HEK293T (cell line): ENCODE measurements at regions not wholly inside any gene's neighbourhood (a gene's known extent, or its start where the extent isn't known, plus 50 kb on each side); places are given as distances from the start of the nearest gene placed in this dataset.

ENCODE experiments used
- CTCF ChIA-PET: fragments of 350-600 bp; formaldehyde crosslinking; extraction: SDS; loops from one replicate; lab custom pipeline; 2021; ENCODE audit warnings: antibody characterized with exemption, inconsistent platforms; lab: Yijun Ruan, JAX
- POLR2A ChIA-PET: fragments of 350-600 bp; formaldehyde crosslinking; extraction: SDS; loops from one replicate; lab custom pipeline; 2020; ENCODE audit warnings: antibody characterized with exemption, inconsistent platforms; lab: Yijun Ruan, JAX
- DNase-seq: peaks from one replicate; pipeline ENCODE4 v3.0.0; 2012; ENCODE audit warnings: mixed read lengths; ENCODE audit errors: extremely low spot score
- ARNT ChIP-seq: fragments of 450-650 bp; IDR thresholded peaks from 2 replicates; pipeline ENCODE4 v1.6.1; 2017; ENCODE audit warnings: mild to moderate bottlenecking
- BHLHE40 ChIP-seq: fragments of 450-650 bp; IDR thresholded peaks from 2 replicates; pipeline ENCODE4 v1.6.1; 2016; ENCODE audit warnings: mild to moderate bottlenecking, moderate library complexity, borderline replicate concordance
- CTBP1 ChIP-seq: fragments of 450-650 bp; IDR thresholded peaks from 2 replicates; pipeline ENCODE4 v1.6.1; 2016; ENCODE audit warnings: borderline replicate concordance
- ELF4 ChIP-seq: fragments of 450-650 bp; IDR thresholded peaks from 2 replicates; pipeline ENCODE4 v1.6.1; 2017; ENCODE audit warnings: antibody characterized with exemption
- FOXA1 ChIP-seq: fragments of 450-650 bp; IDR thresholded peaks from 2 replicates; pipeline ENCODE4 v1.6.1; 2016; ENCODE audit warnings: mild to moderate bottlenecking
- FOXK2 ChIP-seq: fragments of 450-650 bp; IDR thresholded peaks from 2 replicates; pipeline ENCODE4 v1.6.1; 2016; ENCODE audit warnings: mild to moderate bottlenecking
- FOXM1 ChIP-seq: fragments of 450-650 bp; IDR thresholded peaks from 2 replicates; pipeline ENCODE4 v1.6.1; 2017; ENCODE audit warnings: mild to moderate bottlenecking, borderline replicate concordance
- HDGF ChIP-seq: fragments of 450-650 bp; IDR thresholded peaks from 2 replicates; pipeline ENCODE4 v1.6.1; 2017; ENCODE audit warnings: antibody characterized with exemption, borderline replicate concordance
- L3MBTL2 ChIP-seq: fragments of 450-650 bp; conservative IDR thresholded peaks from 2 replicates; pipeline ENCODE4 v1.6.1; 2016; ENCODE audit warnings: mild to moderate bottlenecking
- LEF1 ChIP-seq: fragments of 450-650 bp; IDR thresholded peaks from 2 replicates; pipeline ENCODE4 v1.6.1; 2017; ENCODE audit warnings: mild to moderate bottlenecking, borderline replicate concordance
- NFRKB ChIP-seq: fragments of 450-650 bp; IDR thresholded peaks from 2 replicates; pipeline ENCODE4 v1.6.1; 2016; ENCODE audit warnings: mild to moderate bottlenecking, moderate library complexity
- SP1 ChIP-seq: fragments of 450-650 bp; IDR thresholded peaks from 2 replicates; pipeline ENCODE4 v1.6.1; 2017
- SUZ12 ChIP-seq: fragments of 450-650 bp; IDR thresholded peaks from 2 replicates; pipeline ENCODE4 v1.6.1; 2016; ENCODE audit warnings: mild to moderate bottlenecking
- TARDBP ChIP-seq: fragments of 450-650 bp; IDR thresholded peaks from 2 replicates; pipeline ENCODE4 v1.6.1; 2016
- ZNF384 ChIP-seq: fragments of 450-650 bp; IDR thresholded peaks from 2 replicates; pipeline ENCODE4 v1.6.1; 2016
- TF ChIP-seq, protein P1 (sequence below): fragments of 450-650 bp; IDR thresholded peaks from 2 replicates; pipeline ENCODE4 v1.6.1; 2016

DNA sequence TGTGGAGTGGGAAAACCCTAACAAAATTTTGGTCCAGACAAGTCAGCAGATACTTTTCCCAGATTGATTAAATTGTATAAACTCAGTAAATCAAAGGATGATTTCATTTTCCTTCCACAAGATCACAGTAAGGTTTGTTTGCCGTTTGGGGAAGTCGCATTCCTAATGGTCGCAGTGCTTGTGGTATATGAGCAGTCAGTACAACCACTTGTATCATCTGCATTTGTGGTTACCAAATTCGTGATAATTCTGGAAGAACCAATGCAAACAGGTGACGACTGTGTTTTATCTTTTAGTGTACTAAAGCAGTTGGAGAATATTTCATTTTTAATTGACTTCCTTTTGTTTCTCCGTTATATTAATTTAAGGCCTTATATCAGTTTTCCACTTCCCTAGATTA lies 100.0 kb upstream of the CNTN6 start:
- TF ChIP-seq LEF1: no peak
- no peak for TF ChIP-seq HDGF
- no peak for TF ChIP-seq SUZ12
- no peak for TF ChIP-seq BHLHE40
- no peak for TF ChIP-seq CTBP1
- no peak for TF ChIP-seq FOXK2
- TF ChIP-seq NFRKB: no peak
- no peak for TF ChIP-seq ZNF384
- no peak for TF ChIP-seq L3MBTL2
- TF ChIP-seq FOXA1: no peak
- POLR2A ChIA-PET: no interaction called here
- DNase-seq: no peak
- CTCF ChIA-PET: no interaction called here

DNA sequence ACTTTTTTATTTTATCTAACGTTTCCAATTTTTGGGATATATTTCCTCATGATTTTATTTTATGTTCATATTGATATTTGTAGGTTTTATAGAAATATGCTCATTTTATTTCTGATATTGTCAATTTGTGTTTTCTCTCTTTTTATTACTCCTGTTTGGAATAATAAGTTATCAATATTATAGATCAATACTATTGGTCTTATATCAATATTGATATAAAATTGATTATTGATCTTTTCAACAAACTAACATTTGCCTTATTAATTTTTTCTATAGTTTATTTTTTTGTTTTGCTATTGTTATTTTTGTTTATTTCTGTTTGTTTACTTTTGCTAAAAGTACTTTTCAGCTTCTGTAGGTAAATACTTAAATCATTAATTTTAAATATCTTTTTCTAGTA lies 90.8 kb upstream of the CNTN6 start:
- no peak for TF ChIP-seq ZNF384
- TF ChIP-seq, protein P1, sequence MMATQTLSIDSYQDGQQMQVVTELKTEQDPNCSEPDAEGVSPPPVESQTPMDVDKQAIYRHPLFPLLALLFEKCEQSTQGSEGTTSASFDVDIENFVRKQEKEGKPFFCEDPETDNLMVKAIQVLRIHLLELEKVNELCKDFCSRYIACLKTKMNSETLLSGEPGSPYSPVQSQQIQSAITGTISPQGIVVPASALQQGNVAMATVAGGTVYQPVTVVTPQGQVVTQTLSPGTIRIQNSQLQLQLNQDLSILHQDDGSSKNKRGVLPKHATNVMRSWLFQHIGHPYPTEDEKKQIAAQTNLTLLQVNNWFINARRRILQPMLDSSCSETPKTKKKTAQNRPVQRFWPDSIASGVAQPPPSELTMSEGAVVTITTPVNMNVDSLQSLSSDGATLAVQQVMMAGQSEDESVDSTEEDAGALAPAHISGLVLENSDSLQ: no peak
- TF ChIP-seq FOXK2: no peak
- TF ChIP-seq ARNT: no peak
- TF ChIP-seq CTBP1: no peak
- no peak for TF ChIP-seq FOXA1
- TF ChIP-seq HDGF: no peak
- TF ChIP-seq FOXM1: no peak
- TF ChIP-seq SP1: no peak
- TF ChIP-seq SUZ12: no peak
- TF ChIP-seq LEF1: no peak
- no peak for TF ChIP-seq NFRKB
- TF ChIP-seq BHLHE40: no peak
- TF ChIP-seq TARDBP: no peak
- no peak for TF ChIP-seq L3MBTL2
- no peak for TF ChIP-seq ELF4
- ChIA-PET CTCF (no interaction called here), POLR2A (no interaction called here)
- DNase-seq: no peak

DNA sequence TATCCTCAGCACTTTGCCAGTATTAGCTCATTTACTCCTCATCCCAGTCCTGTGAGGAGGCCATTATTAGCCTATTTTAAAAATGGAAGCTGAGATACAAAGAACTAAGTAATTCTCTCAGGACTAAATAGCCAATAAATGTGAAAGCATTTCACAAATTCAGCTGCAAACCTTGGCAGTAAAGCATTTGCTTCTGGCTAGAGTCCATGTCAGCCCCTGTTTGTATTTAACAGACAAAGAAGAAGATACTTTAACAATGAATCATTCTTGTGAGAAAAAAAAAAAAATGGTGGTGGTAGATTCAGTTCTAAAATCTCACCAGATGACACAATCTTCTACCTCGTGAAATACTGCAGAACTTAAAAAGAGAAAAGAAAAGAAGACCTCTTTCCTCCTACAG lies 85.0 kb upstream of the CNTN6 start:
- TF ChIP-seq ARNT: no peak
- no peak for TF ChIP-seq HDGF
- no peak for TF ChIP-seq TARDBP
- no peak for TF ChIP-seq LEF1
- no peak for TF ChIP-seq SUZ12
- no peak for TF ChIP-seq BHLHE40
- no peak for DNase-seq
- CTCF ChIA-PET: no interaction called here
- POLR2A ChIA-PET: no interaction called here

DNA sequence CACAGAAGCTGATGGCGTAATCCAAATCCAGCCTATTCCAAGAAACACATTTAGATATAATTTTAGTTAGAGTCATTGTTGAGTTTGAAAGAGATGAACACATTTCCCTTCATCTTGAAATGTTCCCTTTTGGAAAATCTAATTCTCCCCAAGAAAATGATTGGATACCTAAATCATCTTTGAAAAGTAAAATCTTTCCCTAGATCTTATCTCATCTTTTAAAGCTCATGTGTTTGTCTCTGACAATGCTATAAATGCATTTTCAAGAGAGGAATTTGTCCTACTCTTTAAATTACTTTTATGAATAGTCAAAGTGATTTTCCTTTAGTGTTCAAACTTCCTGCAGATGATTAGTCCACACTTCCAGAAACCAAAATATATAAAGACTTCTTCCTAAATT lies 82.6 kb upstream of the CNTN6 start:
- POLR2A ChIA-PET: no interaction called here
- DNase-seq: no peak
- CTCF ChIA-PET: no interaction called here
- no peak for TF ChIP-seq BHLHE40
- no peak for TF ChIP-seq TARDBP
- TF ChIP-seq FOXK2: no peak
- TF ChIP-seq NFRKB: no peak
- no peak for TF ChIP-seq HDGF
- TF ChIP-seq SUZ12: no peak
- TF ChIP-seq, protein P1: no peak
- no peak for TF ChIP-seq FOXA1
- no peak for TF ChIP-seq ELF4
- no peak for TF ChIP-seq ZNF384
- TF ChIP-seq L3MBTL2: no peak
- TF ChIP-seq CTBP1: no peak
- TF ChIP-seq FOXM1: no peak

DNA sequence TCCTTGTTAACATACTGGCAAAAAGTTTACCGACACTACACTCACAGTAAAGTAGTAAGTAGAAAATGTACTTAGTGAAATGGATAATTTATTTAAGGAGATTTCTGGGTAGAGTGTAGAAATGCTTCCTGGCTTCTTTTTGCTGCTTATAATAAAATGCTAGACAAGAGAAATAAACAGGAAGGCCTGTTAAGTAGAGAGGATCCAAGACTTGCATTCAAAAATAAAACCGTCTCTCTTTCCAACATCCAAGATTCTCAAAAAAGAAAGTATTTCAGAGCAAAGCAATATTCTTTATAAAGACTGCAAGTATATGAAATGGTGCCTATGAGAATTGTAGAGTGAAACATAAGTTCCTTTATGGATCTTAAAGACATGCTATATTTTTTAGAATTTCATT lies 77.0 kb upstream of the CNTN6 start:
- TF ChIP-seq ZNF384: no peak
- ChIA-PET POLR2A (no interaction called here), CTCF (no interaction called here)
- no peak for DNase-seq

DNA sequence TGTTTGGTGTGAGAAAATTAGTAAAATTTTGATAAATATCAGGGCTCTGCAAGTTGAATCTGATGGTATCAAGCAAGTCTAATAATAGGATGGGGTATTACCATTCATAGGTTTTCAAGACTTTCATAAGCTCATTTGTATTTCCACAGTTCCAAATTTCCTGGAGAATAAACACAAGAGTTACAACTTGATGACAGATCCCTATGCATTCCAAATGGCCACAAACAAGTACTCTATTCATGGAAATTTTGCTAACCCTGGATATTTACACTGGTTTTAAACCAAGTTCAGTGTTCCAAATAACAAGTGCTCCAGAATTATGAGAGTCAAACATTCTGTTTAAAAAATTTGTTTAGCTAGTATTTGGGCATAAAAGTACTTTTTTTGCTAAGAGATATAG lies 75.0 kb upstream of the CNTN6 start:
- no peak for DNase-seq
- POLR2A ChIA-PET: no interaction called here
- TF ChIP-seq FOXK2 (no peak), NFRKB (no peak), L3MBTL2 (no peak), CTBP1 (no peak), ARNT (no peak), FOXA1 (no peak), HDGF (no peak), SUZ12 (no peak), ZNF384 (no peak), SP1 (no peak), ELF4 (no peak)
- TF ChIP-seq, protein P1: no peak
- CTCF ChIA-PET: no interaction called here

DNA sequence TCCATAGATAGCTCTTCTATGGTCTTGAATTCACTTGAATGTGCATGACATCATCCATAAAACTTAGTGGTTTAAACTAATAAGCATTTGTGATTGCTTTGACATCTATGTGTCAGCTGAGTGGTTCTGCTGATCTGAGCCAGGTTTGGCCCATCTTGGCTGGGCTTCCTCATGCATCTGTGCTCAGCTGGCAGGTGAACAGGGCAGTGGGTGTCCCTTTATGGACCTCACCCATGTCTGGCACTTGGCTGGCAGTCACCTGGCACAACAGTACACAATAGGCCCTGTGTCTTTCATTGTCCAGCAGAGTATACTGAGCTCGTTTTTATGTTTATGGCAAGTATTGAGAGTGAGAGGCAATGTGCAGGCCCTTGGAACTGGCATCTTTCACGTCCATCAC lies 73.7 kb upstream of the CNTN6 start:
- TF ChIP-seq FOXM1: no peak
- no peak for TF ChIP-seq L3MBTL2
- TF ChIP-seq SP1: no peak
- no peak for TF ChIP-seq TARDBP
- no peak for TF ChIP-seq ELF4
- no peak for TF ChIP-seq LEF1
- TF ChIP-seq CTBP1: no peak
- no peak for TF ChIP-seq FOXK2
- no peak for TF ChIP-seq FOXA1
- no peak for TF ChIP-seq NFRKB
- TF ChIP-seq BHLHE40: no peak
- no peak for TF ChIP-seq HDGF
- no peak for TF ChIP-seq ZNF384
- no peak for TF ChIP-seq SUZ12
- no peak for TF ChIP-seq ARNT
- TF ChIP-seq, protein P1: no peak
- ChIA-PET CTCF (no interaction called here), POLR2A (no interaction called here)
- no peak for DNase-seq
